ENCODE measurements at regions not wholly inside any gene's neighbourhood (a gene's known extent, or its start where the extent isn't known, plus 50 kb on each side); places are given as distances from the start of the nearest gene placed in this dataset.

DNA sequence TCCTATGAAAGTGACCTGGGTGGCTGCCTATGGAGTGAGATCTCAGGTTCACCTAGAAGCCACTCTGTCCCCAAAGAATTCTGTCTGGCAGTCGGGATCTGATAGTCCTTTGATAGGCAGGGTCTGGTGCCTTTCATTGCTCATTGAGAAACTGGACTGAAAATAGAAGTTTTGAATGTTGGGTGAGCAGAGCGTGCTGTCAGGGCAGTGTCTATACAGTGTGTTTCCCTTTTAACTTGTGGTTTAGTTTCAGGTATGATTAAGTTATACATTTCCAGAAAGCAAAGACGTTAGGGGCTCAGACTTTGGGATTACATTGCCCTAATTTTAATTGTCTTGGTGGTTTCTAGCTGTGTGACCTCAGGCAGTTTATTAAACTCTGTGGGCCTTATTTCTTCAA lies 111.3 kb upstream of the PAX6 start:
- TF ChIP-seq, protein P1, sequence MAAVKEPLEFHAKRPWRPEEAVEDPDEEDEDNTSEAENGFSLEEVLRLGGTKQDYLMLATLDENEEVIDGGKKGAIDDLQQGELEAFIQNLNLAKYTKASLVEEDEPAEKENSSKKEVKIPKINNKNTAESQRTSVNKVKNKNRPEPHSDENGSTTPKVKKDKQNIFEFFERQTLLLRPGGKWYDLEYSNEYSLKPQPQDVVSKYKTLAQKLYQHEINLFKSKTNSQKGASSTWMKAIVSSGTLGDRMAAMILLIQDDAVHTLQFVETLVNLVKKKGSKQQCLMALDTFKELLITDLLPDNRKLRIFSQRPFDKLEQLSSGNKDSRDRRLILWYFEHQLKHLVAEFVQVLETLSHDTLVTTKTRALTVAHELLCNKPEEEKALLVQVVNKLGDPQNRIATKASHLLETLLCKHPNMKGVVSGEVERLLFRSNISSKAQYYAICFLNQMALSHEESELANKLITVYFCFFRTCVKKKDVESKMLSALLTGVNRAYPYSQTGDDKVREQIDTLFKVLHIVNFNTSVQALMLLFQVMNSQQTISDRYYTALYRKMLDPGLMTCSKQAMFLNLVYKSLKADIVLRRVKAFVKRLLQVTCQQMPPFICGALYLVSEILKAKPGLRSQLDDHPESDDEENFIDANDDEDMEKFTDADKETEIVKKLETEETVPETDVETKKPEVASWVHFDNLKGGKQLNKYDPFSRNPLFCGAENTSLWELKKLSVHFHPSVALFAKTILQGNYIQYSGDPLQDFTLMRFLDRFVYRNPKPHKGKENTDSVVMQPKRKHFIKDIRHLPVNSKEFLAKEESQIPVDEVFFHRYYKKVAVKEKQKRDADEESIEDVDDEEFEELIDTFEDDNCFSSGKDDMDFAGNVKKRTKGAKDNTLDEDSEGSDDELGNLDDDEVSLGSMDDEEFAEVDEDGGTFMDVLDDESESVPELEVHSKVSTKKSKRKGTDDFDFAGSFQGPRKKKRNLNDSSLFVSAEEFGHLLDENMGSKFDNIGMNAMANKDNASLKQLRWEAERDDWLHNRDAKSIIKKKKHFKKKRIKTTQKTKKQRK (IDR thresholded peaks at IDR 0.05; ENCODE audit: borderline replicate concordance, low read depth, low read length), result no peak
- TF ChIP-seq, protein P2, sequence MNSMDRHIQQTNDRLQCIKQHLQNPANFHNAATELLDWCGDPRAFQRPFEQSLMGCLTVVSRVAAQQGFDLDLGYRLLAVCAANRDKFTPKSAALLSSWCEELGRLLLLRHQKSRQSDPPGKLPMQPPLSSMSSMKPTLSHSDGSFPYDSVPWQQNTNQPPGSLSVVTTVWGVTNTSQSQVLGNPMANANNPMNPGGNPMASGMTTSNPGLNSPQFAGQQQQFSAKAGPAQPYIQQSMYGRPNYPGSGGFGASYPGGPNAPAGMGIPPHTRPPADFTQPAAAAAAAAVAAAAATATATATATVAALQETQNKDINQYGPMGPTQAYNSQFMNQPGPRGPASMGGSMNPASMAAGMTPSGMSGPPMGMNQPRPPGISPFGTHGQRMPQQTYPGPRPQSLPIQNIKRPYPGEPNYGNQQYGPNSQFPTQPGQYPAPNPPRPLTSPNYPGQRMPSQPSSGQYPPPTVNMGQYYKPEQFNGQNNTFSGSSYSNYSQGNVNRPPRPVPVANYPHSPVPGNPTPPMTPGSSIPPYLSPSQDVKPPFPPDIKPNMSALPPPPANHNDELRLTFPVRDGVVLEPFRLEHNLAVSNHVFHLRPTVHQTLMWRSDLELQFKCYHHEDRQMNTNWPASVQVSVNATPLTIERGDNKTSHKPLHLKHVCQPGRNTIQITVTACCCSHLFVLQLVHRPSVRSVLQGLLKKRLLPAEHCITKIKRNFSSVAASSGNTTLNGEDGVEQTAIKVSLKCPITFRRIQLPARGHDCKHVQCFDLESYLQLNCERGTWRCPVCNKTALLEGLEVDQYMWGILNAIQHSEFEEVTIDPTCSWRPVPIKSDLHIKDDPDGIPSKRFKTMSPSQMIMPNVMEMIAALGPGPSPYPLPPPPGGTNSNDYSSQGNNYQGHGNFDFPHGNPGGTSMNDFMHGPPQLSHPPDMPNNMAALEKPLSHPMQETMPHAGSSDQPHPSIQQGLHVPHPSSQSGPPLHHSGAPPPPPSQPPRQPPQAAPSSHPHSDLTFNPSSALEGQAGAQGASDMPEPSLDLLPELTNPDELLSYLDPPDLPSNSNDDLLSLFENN (IDR thresholded peaks at IDR 0.05; ENCODE audit: low read depth in 2 of 2, low read length in 2 of 2), result no peak
- TF ChIP-seq EP300 (IDR thresholded peaks at IDR 0.05; ENCODE audit: low read length), result no peak
- TF ChIP-seq JUNB (CRISPR knock-in tag; conservative IDR thresholded peaks at IDR 0.05), result no peak
- TF ChIP-seq GABPA (tag; conservative IDR thresholded peaks at IDR 0.05; ENCODE audit: low read depth), result no peak
- no peak for TF ChIP-seq HMG20B (CRISPR knock-in tag; IDR thresholded peaks at IDR 0.05)
- no peak for TF ChIP-seq NFRKB (IDR thresholded peaks at IDR 0.05; ENCODE audit: low read depth)
- no peak for TF ChIP-seq ARNT (IDR thresholded peaks at IDR 0.05)
- TF ChIP-seq TAL1 (IDR thresholded peaks at IDR 0.05), result no peak
- TF ChIP-seq, protein P3, sequence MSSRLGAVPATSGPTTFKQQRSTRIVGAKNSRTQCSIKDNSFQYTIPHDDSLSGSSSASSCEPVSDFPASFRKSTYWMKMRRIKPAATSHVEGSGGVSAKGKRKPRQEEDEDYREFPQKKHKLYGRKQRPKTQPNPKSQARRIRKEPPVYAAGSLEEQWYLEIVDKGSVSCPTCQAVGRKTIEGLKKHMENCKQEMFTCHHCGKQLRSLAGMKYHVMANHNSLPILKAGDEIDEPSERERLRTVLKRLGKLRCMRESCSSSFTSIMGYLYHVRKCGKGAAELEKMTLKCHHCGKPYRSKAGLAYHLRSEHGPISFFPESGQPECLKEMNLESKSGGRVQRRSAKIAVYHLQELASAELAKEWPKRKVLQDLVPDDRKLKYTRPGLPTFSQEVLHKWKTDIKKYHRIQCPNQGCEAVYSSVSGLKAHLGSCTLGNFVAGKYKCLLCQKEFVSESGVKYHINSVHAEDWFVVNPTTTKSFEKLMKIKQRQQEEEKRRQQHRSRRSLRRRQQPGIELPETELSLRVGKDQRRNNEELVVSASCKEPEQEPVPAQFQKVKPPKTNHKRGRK (tag; IDR thresholded peaks at IDR 0.05), result no peak
- TF ChIP-seq, protein P4, sequence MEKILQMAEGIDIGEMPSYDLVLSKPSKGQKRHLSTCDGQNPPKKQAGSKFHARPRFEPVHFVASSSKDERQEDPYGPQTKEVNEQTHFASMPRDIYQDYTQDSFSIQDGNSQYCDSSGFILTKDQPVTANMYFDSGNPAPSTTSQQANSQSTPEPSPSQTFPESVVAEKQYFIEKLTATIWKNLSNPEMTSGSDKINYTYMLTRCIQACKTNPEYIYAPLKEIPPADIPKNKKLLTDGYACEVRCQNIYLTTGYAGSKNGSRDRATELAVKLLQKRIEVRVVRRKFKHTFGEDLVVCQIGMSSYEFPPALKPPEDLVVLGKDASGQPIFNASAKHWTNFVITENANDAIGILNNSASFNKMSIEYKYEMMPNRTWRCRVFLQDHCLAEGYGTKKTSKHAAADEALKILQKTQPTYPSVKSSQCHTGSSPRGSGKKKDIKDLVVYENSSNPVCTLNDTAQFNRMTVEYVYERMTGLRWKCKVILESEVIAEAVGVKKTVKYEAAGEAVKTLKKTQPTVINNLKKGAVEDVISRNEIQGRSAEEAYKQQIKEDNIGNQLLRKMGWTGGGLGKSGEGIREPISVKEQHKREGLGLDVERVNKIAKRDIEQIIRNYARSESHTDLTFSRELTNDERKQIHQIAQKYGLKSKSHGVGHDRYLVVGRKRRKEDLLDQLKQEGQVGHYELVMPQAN (IDR thresholded peaks at IDR 0.05; ENCODE audit: borderline replicate concordance), result no peak
- TF ChIP-seq PHF21A (IDR thresholded peaks at IDR 0.05; ENCODE audit: borderline replicate concordance, low read depth), result no peak
